Omental fat pad (tissue), 3 donors: ENCODE measurements at regions not wholly inside any gene's neighbourhood (a gene's known extent, or its start where the extent isn't known, plus 50 kb on each side); places are given as distances from the start of the nearest gene placed in this dataset.
"Not testable (repeated sequence)": the region's sequence is repeated elsewhere in the genome, so short reads cannot be mapped to it uniquely, and the experiment has no call there.

Experiments used
- ATAC-seq: fragments of 150-250 bp; one replicate; pipeline ENCODE4 v1.9.1; 2016; ENCODE audit warnings: mild to moderate bottlenecking, moderate library complexity; ENCODE audit not compliant: low FRiP score
- DNase-seq: peaks from one replicate; pipeline ENCODE4 v3.0.0-alpha.2; 2019; ENCODE audit warnings: low spot score
- CTCF ChIP-seq, 3 donors: fragments of 450-650 bp; IDR thresholded peaks; one replicate each; pipeline ENCODE4 v1.5.1; 2016 to 2017; ENCODE audit warnings: antibody characterized with exemption in 3 of 3, mild to moderate bottlenecking in 3 of 3, moderate library complexity in 2 of 3

- DNase-seq (no peak), ATAC-seq (no peak)
- no peak for TF ChIP-seq CTCF (IDR thresholded peaks at IDR 0.05)
Measured at GRCh38 chr7:66426332-66426731, 202.3 kb upstream of the KCTD7 start.

GRCh38 chr7:66426996-66427395 is 201.7 kb upstream of the KCTD7 start:
- ATAC-seq (no peak), DNase-seq (no peak)
- no peak for TF ChIP-seq CTCF (IDR thresholded peaks at IDR 0.05)

- no peak for TF ChIP-seq CTCF (IDR thresholded peaks at IDR 0.05)
- DNase-seq = no peak
- no peak for ATAC-seq
Measured at GRCh38 chr7:66427956-66428355, 200.7 kb upstream of the KCTD7 start.

GRCh38 chr7:66429498-66430163 is 199.1 kb upstream of the KCTD7 start:
- no peak for DNase-seq
- TF ChIP-seq CTCF (IDR thresholded peaks at IDR 0.05) = no peak
- no peak for ATAC-seq

- no peak for DNase-seq
- ATAC-seq = no peak
- TF ChIP-seq CTCF (IDR thresholded peaks at IDR 0.05) = no peak
Measured at GRCh38 chr7:66430164-66430545, 198.5 kb upstream of the KCTD7 start.

- DNase-seq, ATAC-seq: not testable (repeated sequence)
Measured at GRCh38 chr7:66438703-66439405, 189.8 kb upstream of the KCTD7 start.

GRCh38 chr7:66442385-66442784 is 186.3 kb upstream of the KCTD7 start:
- TF ChIP-seq CTCF (IDR thresholded peaks at IDR 0.05) = no peak
- no peak for DNase-seq

More at GRCh38 chr7:66442385-66442784, 186.3 kb upstream of the KCTD7 start:
- no peak for ATAC-seq
